CD8-positive, alpha-beta memory T cell (primary cell): ENCODE measurements at regions not wholly inside any gene's neighbourhood (a gene's known extent, or its start where the extent isn't known, plus 50 kb on each side); places are given as distances from the start of the nearest gene placed in this dataset.

Experiments
- CTCF ChIA-PET: fragments of 350-600 bp; sonication (Branson Sonifier 250); formaldehyde crosslinking; loops from one replicate; lab custom pipeline; 2021; ENCODE audit warnings: antibody characterized with exemption; lab: Charles Lee
- POLR2A ChIA-PET: fragments of 350-600 bp; sonication (Branson Sonifier 250); formaldehyde crosslinking; loops from one replicate; lab custom pipeline; 2021; ENCODE audit warnings: antibody characterized with exemption; lab: Charles Lee
- DNase-seq, 5 donors: peaks; one replicate each; pipeline versions ENCODE4 v3.0.0 to v3.0.0-alpha.2; 2020 to 2022; ENCODE audit warnings: mixed read lengths in 1 of 5
- H3K27ac ChIP-seq: one replicate; pipeline ENCODE4 v1.7.0; 2013; ENCODE audit warnings: low read depth, mild to moderate bottlenecking, low read length, moderate library complexity
- H3K27me3 ChIP-seq: 2 replicates; pipeline ENCODE4 v1.7.0; 2013; ENCODE audit warnings: low read length, mild to moderate bottlenecking; ENCODE audit not compliant: insufficient read depth, poor library complexity, severe bottlenecking
- H3K36me3 ChIP-seq: 2 replicates; pipeline ENCODE4 v1.7.0; 2013; ENCODE audit warnings: mild to moderate bottlenecking, low read length, moderate library complexity; ENCODE audit not compliant: insufficient read depth
- H3K4me1 ChIP-seq: 2 replicates; pipeline ENCODE4 v1.7.0; 2013; ENCODE audit warnings: mild to moderate bottlenecking, low read length, moderate library complexity; ENCODE audit not compliant: insufficient read depth
- H3K4me3 ChIP-seq: 2 replicates; pipeline ENCODE4 v1.7.0; 2013; ENCODE audit warnings: mild to moderate bottlenecking, low read length
- H3K9me3 ChIP-seq: 2 replicates; pipeline ENCODE4 v1.7.0; 2013; ENCODE audit warnings: mild to moderate bottlenecking, low read length
- H3K27ac Mint-ChIP-seq, 8 donors: one replicate each; pipeline ENCODE4 v1.8.0; 2020 to 2021; ENCODE audit warnings: mixed read lengths in 8 of 8, mild to moderate bottlenecking in 6 of 8, inconsistent platforms in 3 of 8, moderate library complexity in 3 of 8
- H3K27me3 Mint-ChIP-seq, 2 donors: one replicate each; pipeline ENCODE4 v1.8.0; 2020 to 2021; ENCODE audit warnings: mixed read lengths in 2 of 2, mild to moderate bottlenecking in 1 of 2, moderate library complexity in 1 of 2
- H3K36me3 Mint-ChIP-seq, 3 donors: one replicate each; pipeline ENCODE4 v1.8.0; 2020 to 2021; ENCODE audit warnings: mixed read lengths in 3 of 3, inconsistent platforms in 1 of 3, mild to moderate bottlenecking in 1 of 3
- H3K4me1 Mint-ChIP-seq, 3 donors: one replicate each; pipeline ENCODE4 v1.8.0; 2020 to 2021; ENCODE audit warnings: mixed read lengths in 3 of 3, inconsistent platforms in 1 of 3, mild to moderate bottlenecking in 1 of 3
- H3K4me3 Mint-ChIP-seq, 7 donors: one replicate each; pipeline ENCODE4 v1.8.0; 2020 to 2021; ENCODE audit warnings: mixed read lengths in 7 of 7, mild to moderate bottlenecking in 6 of 7, moderate library complexity in 4 of 7, inconsistent platforms in 2 of 7
- H3K9me3 Mint-ChIP-seq, 5 donors: one replicate each; pipeline ENCODE4 v1.8.0; 2020 to 2022; ENCODE audit warnings: mixed read lengths in 5 of 5, mild to moderate bottlenecking in 3 of 5, moderate library complexity in 2 of 5, inconsistent platforms in 1 of 5

DNA sequence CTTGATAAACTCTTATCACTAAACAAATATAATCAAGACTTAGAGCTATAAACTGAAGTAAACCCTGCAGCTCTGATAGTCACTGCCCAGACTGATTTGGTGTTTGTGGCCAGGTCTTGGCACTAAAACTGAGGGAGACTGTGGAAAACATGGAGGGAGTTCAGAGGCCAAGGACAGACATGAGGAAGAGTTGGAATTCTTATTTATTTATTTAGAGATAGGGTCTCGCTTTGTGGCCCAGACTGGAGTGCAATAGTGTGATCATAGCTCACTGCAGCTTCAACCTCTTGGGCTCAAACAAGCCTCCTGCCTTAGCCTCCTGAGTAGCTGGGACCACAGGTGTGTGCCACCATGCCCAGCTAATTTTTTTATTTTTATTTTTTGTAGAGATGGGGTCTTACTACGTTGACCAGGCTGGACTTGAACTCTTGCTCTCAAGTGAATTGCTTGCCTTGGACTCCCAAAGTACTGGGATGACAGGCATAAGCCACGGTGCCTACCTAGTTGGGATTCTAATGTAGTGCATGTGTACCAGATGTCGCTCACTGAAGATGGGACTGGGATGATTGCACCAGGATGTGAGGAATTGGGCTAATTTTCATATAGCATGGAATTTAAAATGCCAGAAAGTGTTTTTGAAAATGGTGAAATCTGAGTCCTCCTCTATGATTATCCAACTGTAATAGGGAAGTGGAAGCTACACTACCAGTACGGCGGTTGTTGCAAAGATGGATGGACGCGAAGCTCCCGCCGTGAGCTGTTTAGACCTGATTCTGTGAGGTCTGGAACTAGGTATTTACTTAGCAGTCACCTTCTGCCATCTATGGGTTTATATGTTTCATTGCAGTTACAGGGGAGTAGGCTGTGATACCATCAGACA, 52.7 kb upstream of the CTLA4 start:
- ChIA-PET CTCF (interaction anchor here (0.6 to 4.5 kb wide), 38 partner anchors 8 to 1241 kb away, joined by 3 to 38 read pairs (median 5); partner anchors contain the start of genes CD28, CYP20A1 and RAPH1), POLR2A (interaction anchor here (0.6 to 1.1 kb wide), 4 partner anchors 322 to 590 kb away, joined by 3 to 4 read pairs (median 3); partner anchors contain the start of gene CYP20A1)
- Mint-ChIP-seq H3K27ac (peak overlapping the region in 5 of 8 donors; percentile 24 to 89 (median 68)), H3K4me3 (peak overlapping the region in 5 of 7 donors; percentile 64 to 74 (median 72)), H3K9me3 (no peaks in the 10 kb centered on the region), H3K4me1 (peaks cover 35 to 46% (median 45%) of the 10 kb centered on the region in 3 donors), H3K27me3 (peaks cover 0 to 8% of the 10 kb centered on the region in 2 donors), H3K36me3 (no peaks in the 10 kb centered on the region)
- Histone ChIP-seq H3K9me3 (no peaks in the 10 kb centered on the region), H3K4me1 (peaks cover 30% of the 10 kb centered on the region), H3K36me3 (no peaks in the 10 kb centered on the region), H3K4me3 (peak overlapping the region; percentile 31), H3K27me3 (no peaks in the 10 kb centered on the region), H3K27ac (no peak overlapping the region)
- peak; percentile 14 to 68 (median 57) for DNase-seq

DNA sequence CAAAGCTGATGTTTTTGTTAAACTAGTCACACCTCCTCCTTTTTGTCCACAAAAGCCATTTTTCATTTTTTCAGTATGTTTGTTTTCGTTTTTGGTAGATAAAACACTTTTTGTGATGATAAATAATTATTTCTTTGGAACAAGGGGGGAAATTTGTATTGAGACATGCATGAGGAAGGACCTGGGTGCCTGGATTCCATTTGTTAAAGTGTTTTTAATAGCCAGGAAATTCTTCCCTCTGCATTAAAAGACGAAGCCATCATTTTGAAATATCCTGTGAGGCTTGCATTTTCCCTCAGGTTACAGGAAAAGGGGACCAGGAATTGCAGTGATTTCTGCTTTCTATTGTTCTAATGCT, 52.1 kb upstream of the CTLA4 start:
- H3K27me3 ChIP-seq: no peaks in the 10 kb centered on the region
- peaks cover 30% of the 10 kb centered on the region for H3K4me1 ChIP-seq
- POLR2A ChIA-PET: interaction anchor here (0.6 to 1.1 kb wide), 3 partner anchors 331 to 591 kb away, joined by 3 to 4 read pairs (median 3); partner anchors contain the start of gene CYP20A1
- Mint-ChIP-seq H3K4me1 (peaks cover 31 to 41% (median 39%) of the 10 kb centered on the region in 3 donors), H3K9me3 (no peaks in the 10 kb centered on the region), H3K4me3 (peak overlapping the region in 1 of 7 donors; percentile 74), H3K36me3 (no peaks in the 10 kb centered on the region), H3K27ac (peak overlapping the region in 2 of 8 donors; percentile 3 to 89), H3K27me3 (peaks cover 0 to 8% of the 10 kb centered on the region in 2 donors)
- no peak overlapping the region for H3K27ac ChIP-seq
- H3K36me3 ChIP-seq: no peaks in the 10 kb centered on the region
- CTCF ChIA-PET: interaction anchor here (1.0 to 4.5 kb wide), 34 partner anchors 8 to 1241 kb away, joined by 3 to 38 read pairs (median 5); partner anchors contain the start of genes CD28, CYP20A1 and RAPH1
- no peak for DNase-seq
- peak overlapping the region; percentile 31 for H3K4me3 ChIP-seq
- no peaks in the 10 kb centered on the region for H3K9me3 ChIP-seq

DNA sequence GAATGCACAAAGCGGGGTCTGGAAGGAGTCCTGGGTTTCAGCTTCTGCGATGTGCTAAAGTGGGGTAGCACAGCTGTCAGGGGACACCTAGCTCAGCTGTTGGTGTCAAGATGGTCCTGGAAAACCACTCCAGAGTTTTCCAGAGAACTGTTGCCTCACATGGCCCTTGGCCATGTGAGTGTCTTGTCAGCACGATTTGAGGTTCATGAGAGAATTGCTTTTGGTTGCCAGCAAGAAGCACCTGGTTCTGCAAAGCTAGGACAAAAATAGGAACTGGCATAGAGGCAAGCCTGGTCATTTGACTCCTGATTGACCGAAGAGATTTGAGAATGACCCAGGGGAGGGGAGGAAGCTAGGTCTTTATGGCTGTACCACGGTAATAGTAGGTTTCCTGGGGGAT, 50.4 kb upstream of the CTLA4 start:
- Histone ChIP-seq H3K4me3 (no peak overlapping the region), H3K4me1 (peaks cover 20% of the 10 kb centered on the region), H3K27ac (no peak overlapping the region), H3K36me3 (no peaks in the 10 kb centered on the region), H3K9me3 (no peaks in the 10 kb centered on the region), H3K27me3 (no peaks in the 10 kb centered on the region)
- Mint-ChIP-seq H3K4me1 (peaks cover 19 to 30% (median 26%) of the 10 kb centered on the region in 3 donors), H3K27ac (peak overlapping the region in 2 of 8 donors; percentile 6 to 29), H3K4me3 (no peak overlapping the region), H3K27me3 (peaks cover 0 to 8% of the 10 kb centered on the region in 2 donors), H3K9me3 (no peaks in the 10 kb centered on the region), H3K36me3 (no peaks in the 10 kb centered on the region)
- POLR2A ChIA-PET: no interaction called here
- DNase-seq: no peak
- CTCF ChIA-PET: interaction anchor here (0.8 to 4.5 kb wide), 3 partner anchors 93 to 337 kb away, joined by 3 to 38 read pairs (median 11); no protein-coding TSS in a partner anchor
